Neural cell (in vitro differentiated cells): ENCODE measurements at regions not wholly inside any gene's neighbourhood (a gene's known extent, or its start where the extent isn't known, plus 50 kb on each side); places are given as distances from the start of the nearest gene placed in this dataset.

Experiments used
- EP300 ChIP-seq: fragments of 450-650 bp; conservative IDR thresholded peaks from 2 replicates; pipeline ENCODE4 v1.6.1; 2014; ENCODE audit warnings: antibody characterized with exemption, mild to moderate bottlenecking, moderate library complexity; ENCODE audit not compliant: poor library complexity, severe bottlenecking
- POLR2AphosphoS5 ChIP-seq: IDR thresholded peaks from 2 replicates; pipeline ENCODE4 v1.6.1; 2012
- TF ChIP-seq, protein P1 (sequence below): fragments of 450-650 bp; IDR thresholded peaks from 2 replicates; pipeline ENCODE4 v1.5.1; 2014; ENCODE audit warnings: antibody characterized with exemption, mild to moderate bottlenecking, moderate library complexity; ENCODE audit not compliant: poor library complexity, severe bottlenecking

DNA sequence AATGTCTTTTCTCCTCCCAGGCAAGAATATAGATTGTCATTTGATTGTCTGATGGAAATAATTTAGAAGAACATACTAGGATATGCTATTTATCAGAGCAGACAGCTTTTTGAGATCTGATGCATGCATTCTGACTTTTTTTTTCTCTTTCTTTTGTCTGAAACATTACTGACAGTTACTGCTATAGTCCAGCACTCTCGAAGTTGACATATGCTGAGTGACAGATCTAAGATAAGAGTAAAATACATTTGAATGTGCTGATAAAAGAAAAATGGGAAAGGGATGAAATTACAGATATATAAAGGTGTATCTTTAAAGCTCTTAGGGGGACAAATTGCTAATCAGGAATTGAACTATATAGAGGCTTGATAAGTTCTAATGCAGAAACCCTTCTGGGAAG lies 753.8 kb upstream of the TENM4 start:
- TF ChIP-seq, protein P1, sequence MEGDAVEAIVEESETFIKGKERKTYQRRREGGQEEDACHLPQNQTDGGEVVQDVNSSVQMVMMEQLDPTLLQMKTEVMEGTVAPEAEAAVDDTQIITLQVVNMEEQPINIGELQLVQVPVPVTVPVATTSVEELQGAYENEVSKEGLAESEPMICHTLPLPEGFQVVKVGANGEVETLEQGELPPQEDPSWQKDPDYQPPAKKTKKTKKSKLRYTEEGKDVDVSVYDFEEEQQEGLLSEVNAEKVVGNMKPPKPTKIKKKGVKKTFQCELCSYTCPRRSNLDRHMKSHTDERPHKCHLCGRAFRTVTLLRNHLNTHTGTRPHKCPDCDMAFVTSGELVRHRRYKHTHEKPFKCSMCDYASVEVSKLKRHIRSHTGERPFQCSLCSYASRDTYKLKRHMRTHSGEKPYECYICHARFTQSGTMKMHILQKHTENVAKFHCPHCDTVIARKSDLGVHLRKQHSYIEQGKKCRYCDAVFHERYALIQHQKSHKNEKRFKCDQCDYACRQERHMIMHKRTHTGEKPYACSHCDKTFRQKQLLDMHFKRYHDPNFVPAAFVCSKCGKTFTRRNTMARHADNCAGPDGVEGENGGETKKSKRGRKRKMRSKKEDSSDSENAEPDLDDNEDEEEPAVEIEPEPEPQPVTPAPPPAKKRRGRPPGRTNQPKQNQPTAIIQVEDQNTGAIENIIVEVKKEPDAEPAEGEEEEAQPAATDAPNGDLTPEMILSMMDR, result no peak
- peak; percentile 92 for TF ChIP-seq EP300
- TF ChIP-seq POLR2AphosphoS5, result no peak
